ENCODE measurements at regions not wholly inside any gene's neighbourhood (a gene's known extent, or its start where the extent isn't known, plus 50 kb on each side); places are given as distances from the start of the nearest gene placed in this dataset.

DNA sequence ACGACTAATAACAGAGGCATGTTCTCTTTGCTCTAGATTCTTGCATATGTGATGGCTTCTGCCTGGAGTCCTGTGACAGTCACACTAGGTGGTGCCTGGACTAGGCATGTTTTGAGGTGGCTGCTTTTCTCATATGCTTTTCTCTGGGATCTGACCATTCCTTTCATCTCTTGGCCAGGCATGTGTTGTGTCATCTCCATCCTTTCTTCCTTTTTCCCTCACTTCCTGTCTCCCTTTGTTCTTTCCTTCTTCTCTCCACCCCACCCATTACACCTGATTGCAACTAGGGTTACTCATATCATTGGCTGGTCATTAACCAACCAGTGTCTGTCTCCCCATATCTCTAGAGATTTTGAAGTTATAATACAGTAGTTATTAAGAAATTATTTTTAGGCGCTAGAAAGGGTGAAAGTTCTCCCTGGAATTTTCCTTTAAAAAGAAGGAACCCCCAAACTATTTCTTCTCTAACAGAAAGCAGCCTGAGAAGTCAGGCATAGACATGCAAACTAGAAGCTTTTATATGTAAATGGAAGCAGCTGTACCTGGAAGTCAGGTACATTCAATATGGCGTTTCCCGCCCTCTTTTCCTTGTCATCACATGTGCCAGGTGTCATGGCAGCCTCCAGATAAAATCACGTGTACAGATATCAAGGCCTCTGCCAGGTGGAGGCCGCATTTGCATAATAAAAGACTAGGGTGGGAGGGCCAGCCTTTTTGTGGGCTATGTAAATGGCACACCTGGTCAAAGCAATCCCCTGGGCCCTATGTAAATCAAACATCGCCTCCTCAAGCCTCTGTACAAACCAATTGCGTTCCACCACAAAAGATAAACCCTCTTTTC, 220.4 kb upstream of the MEX3C start:
- Histone ChIP-seq H3K27me3 (ENCODE audit: insufficient read depth, poor library complexity, severe bottlenecking) (peaks cover 2% of the 10 kb centered on the region), H3K27ac (replicated peaks) (no peak overlapping the region), H3K4me3 (replicated peaks; ENCODE audit: insufficient read depth, low read length) (no peak overlapping the region)
- no peak for DNase-seq (ENCODE audit: low read depth in 1 of 2, low spot score in 1 of 2)
- no peak for TF ChIP-seq SPI1 (IDR thresholded peaks at IDR 0.05; ENCODE audit: borderline replicate concordance, low read depth)
- TF ChIP-seq, protein P1, sequence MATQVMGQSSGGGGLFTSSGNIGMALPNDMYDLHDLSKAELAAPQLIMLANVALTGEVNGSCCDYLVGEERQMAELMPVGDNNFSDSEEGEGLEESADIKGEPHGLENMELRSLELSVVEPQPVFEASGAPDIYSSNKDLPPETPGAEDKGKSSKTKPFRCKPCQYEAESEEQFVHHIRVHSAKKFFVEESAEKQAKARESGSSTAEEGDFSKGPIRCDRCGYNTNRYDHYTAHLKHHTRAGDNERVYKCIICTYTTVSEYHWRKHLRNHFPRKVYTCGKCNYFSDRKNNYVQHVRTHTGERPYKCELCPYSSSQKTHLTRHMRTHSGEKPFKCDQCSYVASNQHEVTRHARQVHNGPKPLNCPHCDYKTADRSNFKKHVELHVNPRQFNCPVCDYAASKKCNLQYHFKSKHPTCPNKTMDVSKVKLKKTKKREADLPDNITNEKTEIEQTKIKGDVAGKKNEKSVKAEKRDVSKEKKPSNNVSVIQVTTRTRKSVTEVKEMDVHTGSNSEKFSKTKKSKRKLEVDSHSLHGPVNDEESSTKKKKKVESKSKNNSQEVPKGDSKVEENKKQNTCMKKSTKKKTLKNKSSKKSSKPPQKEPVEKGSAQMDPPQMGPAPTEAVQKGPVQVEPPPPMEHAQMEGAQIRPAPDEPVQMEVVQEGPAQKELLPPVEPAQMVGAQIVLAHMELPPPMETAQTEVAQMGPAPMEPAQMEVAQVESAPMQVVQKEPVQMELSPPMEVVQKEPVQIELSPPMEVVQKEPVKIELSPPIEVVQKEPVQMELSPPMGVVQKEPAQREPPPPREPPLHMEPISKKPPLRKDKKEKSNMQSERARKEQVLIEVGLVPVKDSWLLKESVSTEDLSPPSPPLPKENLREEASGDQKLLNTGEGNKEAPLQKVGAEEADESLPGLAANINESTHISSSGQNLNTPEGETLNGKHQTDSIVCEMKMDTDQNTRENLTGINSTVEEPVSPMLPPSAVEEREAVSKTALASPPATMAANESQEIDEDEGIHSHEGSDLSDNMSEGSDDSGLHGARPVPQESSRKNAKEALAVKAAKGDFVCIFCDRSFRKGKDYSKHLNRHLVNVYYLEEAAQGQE (IDR thresholded peaks at IDR 0.05; ENCODE audit: insufficient replicate concordance, low read depth), result no peak
- no peak for TF ChIP-seq POLR2AphosphoS5 (IDR thresholded peaks at IDR 0.05; ENCODE audit: low read depth)

DNA sequence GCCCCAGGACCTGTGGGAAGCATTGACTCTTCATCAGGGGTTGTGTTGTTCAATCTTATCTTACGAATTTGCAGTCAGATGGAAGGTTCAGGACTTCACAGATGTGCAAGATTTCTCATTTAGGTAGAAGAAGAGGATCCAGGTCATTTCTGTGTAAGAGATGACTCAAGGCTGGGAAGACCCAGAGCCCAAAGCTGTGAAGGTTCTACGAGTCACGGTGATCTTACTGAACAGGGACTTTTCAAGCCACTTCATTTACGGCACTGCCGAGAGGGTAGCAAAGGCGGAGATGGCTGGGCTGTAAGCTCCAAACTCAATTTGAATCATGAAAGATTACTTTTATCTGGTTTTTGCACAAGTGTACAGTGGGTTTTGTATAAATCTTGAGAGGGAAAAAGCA, 228.0 kb upstream of the MEX3C start:
- H3K4me3 ChIP-seq (replicated peaks; ENCODE audit: insufficient read depth, low read length), result no peak overlapping the region
- no peak overlapping the region for H3K27ac ChIP-seq (replicated peaks)
- TF ChIP-seq POLR2AphosphoS5 (IDR thresholded peaks at IDR 0.05; ENCODE audit: low read depth) (no peak), SPI1 (IDR thresholded peaks at IDR 0.05; ENCODE audit: borderline replicate concordance, low read depth) (no peak), GABPA (IDR thresholded peaks at IDR 0.05; ENCODE audit: low read depth) (no peak)
- TF ChIP-seq, protein P2, sequence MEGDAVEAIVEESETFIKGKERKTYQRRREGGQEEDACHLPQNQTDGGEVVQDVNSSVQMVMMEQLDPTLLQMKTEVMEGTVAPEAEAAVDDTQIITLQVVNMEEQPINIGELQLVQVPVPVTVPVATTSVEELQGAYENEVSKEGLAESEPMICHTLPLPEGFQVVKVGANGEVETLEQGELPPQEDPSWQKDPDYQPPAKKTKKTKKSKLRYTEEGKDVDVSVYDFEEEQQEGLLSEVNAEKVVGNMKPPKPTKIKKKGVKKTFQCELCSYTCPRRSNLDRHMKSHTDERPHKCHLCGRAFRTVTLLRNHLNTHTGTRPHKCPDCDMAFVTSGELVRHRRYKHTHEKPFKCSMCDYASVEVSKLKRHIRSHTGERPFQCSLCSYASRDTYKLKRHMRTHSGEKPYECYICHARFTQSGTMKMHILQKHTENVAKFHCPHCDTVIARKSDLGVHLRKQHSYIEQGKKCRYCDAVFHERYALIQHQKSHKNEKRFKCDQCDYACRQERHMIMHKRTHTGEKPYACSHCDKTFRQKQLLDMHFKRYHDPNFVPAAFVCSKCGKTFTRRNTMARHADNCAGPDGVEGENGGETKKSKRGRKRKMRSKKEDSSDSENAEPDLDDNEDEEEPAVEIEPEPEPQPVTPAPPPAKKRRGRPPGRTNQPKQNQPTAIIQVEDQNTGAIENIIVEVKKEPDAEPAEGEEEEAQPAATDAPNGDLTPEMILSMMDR (IDR thresholded peaks at IDR 0.05; ENCODE audit: insufficient read depth, low read length), result no peak
- TF ChIP-seq, protein P1 (IDR thresholded peaks at IDR 0.05; ENCODE audit: insufficient replicate concordance, low read depth), result no peak
- DNase-seq (ENCODE audit: low read depth in 1 of 2, low spot score in 1 of 2), result no peak
- peaks cover 4% of the 10 kb centered on the region for H3K27me3 ChIP-seq (ENCODE audit: insufficient read depth, poor library complexity, severe bottlenecking)

DNA sequence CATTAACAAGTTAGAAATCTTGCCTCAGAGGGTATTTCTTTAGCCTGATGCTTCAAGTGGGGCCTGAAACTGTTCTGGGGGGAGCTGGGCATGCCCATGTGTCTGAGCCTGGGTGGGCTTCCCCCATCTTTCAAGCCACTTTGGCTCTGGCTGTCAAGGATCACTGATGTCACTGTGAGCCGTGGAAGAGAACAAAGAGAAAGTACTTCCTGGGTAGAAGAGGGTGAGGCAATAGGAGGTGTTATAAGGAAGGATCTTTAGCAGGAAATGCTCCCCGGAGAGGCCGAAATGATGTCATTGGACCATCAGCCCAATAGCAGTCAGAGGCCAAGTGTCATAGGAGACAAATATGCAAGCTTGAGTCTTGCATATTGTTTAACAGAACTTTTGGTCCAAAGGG, 228.4 kb upstream of the MEX3C start:
- Histone ChIP-seq H3K27me3 (ENCODE audit: insufficient read depth, poor library complexity, severe bottlenecking) (peaks cover 4% of the 10 kb centered on the region), H3K4me3 (replicated peaks; ENCODE audit: insufficient read depth, low read length) (no peak overlapping the region), H3K27ac (replicated peaks) (no peak overlapping the region)
- no peak for TF ChIP-seq GABPA (IDR thresholded peaks at IDR 0.05; ENCODE audit: low read depth)
- TF ChIP-seq, protein P1 (IDR thresholded peaks at IDR 0.05; ENCODE audit: insufficient replicate concordance, low read depth), result no peak
- TF ChIP-seq SPI1 (IDR thresholded peaks at IDR 0.05; ENCODE audit: borderline replicate concordance, low read depth), result no peak
- no peak for TF ChIP-seq POLR2AphosphoS5 (IDR thresholded peaks at IDR 0.05; ENCODE audit: low read depth)
- TF ChIP-seq, protein P2 (IDR thresholded peaks at IDR 0.05; ENCODE audit: insufficient read depth, low read length), result no peak
- no peak for DNase-seq (ENCODE audit: low read depth in 1 of 2, low spot score in 1 of 2)

Data from HL-60 (cell line).